B cell (primary cell): ENCODE measurements at regions not wholly inside any gene's neighbourhood (a gene's known extent, or its start where the extent isn't known, plus 50 kb on each side); places are given as distances from the start of the nearest gene placed in this dataset.

Experiments used
- ATAC-seq: fragments of 200-7000 bp; cut with Tn5 transposase; one replicate; pipeline ENCODE4 v1.10.0; 2021; ENCODE audit warnings: low read depth, mild to moderate bottlenecking, moderate number of reproducible peaks, moderate library complexity
- CTCF ChIA-PET: fragments of 350-600 bp; sonication (Branson Sonifier 250); formaldehyde crosslinking; loops from one replicate; lab custom pipeline; 2021; ENCODE audit warnings: antibody characterized with exemption, inconsistent platforms; lab: Charles Lee
- POLR2A ChIA-PET: fragments of 350-600 bp; sonication (Branson Sonifier 250); formaldehyde crosslinking; loops from one replicate; lab custom pipeline; 2021; ENCODE audit warnings: antibody characterized with exemption; lab: Charles Lee
- DNase-seq: peaks from one replicate; pipeline ENCODE4 v3.0.0; 2013
- H2AFZ ChIP-seq: 2 replicates; pipeline ENCODE4 v1.6.1; 2012; ENCODE audit warnings: mild to moderate bottlenecking, low read depth, low read length; ENCODE audit not compliant: insufficient read depth, poor library complexity, severe bottlenecking
- H3K27ac ChIP-seq, 2 donors: 1 replicate in 1 of 2; 2 replicates in 1 of 2; pipeline ENCODE4 v1.5.1; 2012 to 2013; ENCODE audit warnings: low read length in 2 of 2, mild to moderate bottlenecking in 2 of 2, moderate library complexity in 1 of 2
- H3K27me3 ChIP-seq, 4 experiments: fragments of 200-600 bp in 1 of 4; sonication (generic) in 1 of 4; replicated peaks in 1 of 4; 1 replicate in 2 of 4; 2 replicates in 2 of 4; pipeline versions ENCODE4 v1.6.1 to v1.7.0; 2013 to 2016; ENCODE audit warnings: low read length in 3 of 4, mild to moderate bottlenecking in 2 of 4, mixed read lengths in 1 of 4, moderate library complexity in 1 of 4; ENCODE audit not compliant: insufficient read depth in 4 of 4, control insufficient read depth in 3 of 4; ENCODE audit errors: control extremely low read depth in 1 of 4
- H3K36me3 ChIP-seq, 2 experiments: replicated peaks in 1 of 2; 1 replicate in 1 of 2; 2 replicates in 1 of 2; pipeline versions ENCODE4 v1.6.1 to v1.7.1; 2013; ENCODE audit warnings: low read length in 1 of 2; ENCODE audit not compliant: insufficient read depth in 2 of 2, control insufficient read depth in 1 of 2; ENCODE audit errors: control extremely low read depth in 1 of 2, extremely low read depth in 1 of 2
- H3K4me1 ChIP-seq, 2 donors: fragments of 200-600 bp in 1 of 2; sonication (generic) in 1 of 2; 1 replicate in 1 of 2; 2 replicates in 1 of 2; pipeline versions ENCODE4 v1.5.1 to v1.6.1; 2013 to 2017; ENCODE audit warnings: low read length in 2 of 2; ENCODE audit not compliant: control insufficient read depth in 2 of 2, insufficient read depth in 2 of 2
- H3K4me2 ChIP-seq: replicated peaks from 2 replicates; pipeline ENCODE3; 2012; ENCODE audit warnings: mild to moderate bottlenecking, low read depth, low read length; ENCODE audit not compliant: poor library complexity, severe bottlenecking
- H3K4me3 ChIP-seq, 5 experiments: fragments of 200-600 bp in 1 of 5; sonication (generic) in 1 of 5; 1 replicate in 3 of 5; 2 replicates in 2 of 5; pipeline versions ENCODE4 v1.5.1 to v1.7.0; 2011 to 2016; ENCODE audit warnings: low read length in 4 of 5, mild to moderate bottlenecking in 4 of 5, low read depth in 2 of 5, control low read depth in 1 of 5, moderate library complexity in 1 of 5; ENCODE audit not compliant: insufficient read depth in 1 of 5; ENCODE audit errors: control extremely low read depth in 1 of 5, extremely low read depth in 1 of 5
- H3K79me2 ChIP-seq: fragments of 200-600 bp; sonication (generic); one replicate; pipeline ENCODE4 v1.6.0; 2016; ENCODE audit warnings: low read length; ENCODE audit not compliant: control insufficient read depth, insufficient read depth
- H3K9ac ChIP-seq: fragments of 200-600 bp; sonication (generic); 2 replicates; pipeline ENCODE4 v1.6.1; 2017; ENCODE audit warnings: mild to moderate bottlenecking, low read length, moderate library complexity
- H3K9me3 ChIP-seq, 3 donors: one replicate each; pipeline versions ENCODE4 v1.6.1 to v1.7.1; 2013; ENCODE audit warnings: low read length in 2 of 3; ENCODE audit not compliant: control insufficient read depth in 2 of 3, insufficient read depth in 1 of 3; ENCODE audit errors: control extremely low read depth in 1 of 3
- H4K20me1 ChIP-seq: 2 replicates; pipeline ENCODE4 v1.6.0; 2012; ENCODE audit warnings: mild to moderate bottlenecking, low read length; ENCODE audit not compliant: insufficient read depth, control insufficient read depth, poor library complexity, severe bottlenecking
- H3K27ac Mint-ChIP-seq: one replicate; pipeline ENCODE4 v1.8.0; 2021; ENCODE audit warnings: mixed read lengths
- H3K27me3 Mint-ChIP-seq: one replicate; pipeline ENCODE4 v1.8.0; 2021; ENCODE audit warnings: mixed read lengths
- H3K4me1 Mint-ChIP-seq: one replicate; pipeline ENCODE4 v1.8.0; 2021; ENCODE audit warnings: mixed read lengths
- H3K4me3 Mint-ChIP-seq: one replicate; pipeline ENCODE4 v1.8.0; 2021; ENCODE audit warnings: mixed read lengths
- H3K9me3 Mint-ChIP-seq: one replicate; pipeline ENCODE4 v1.8.0; 2022; ENCODE audit warnings: mixed read lengths; ENCODE audit not compliant: insufficient read depth
- CTCF ChIP-seq: fragments of 200-600 bp; IDR thresholded peaks from one replicate; pipeline ENCODE4 v1.8.0; 2022; ENCODE audit warnings: antibody characterized with exemption, mild to moderate bottlenecking
- EZH2 ChIP-seq: IDR thresholded peaks from 2 replicates; pipeline ENCODE4 v1.6.1; 2012; ENCODE audit warnings: borderline replicate concordance, low read depth, mild to moderate bottlenecking, moderate library complexity, low read length; ENCODE audit not compliant: insufficient read depth, poor library complexity, severe bottlenecking
- whole genome bisulfite sequencing: methylation state at CpG from one replicate; pipeline ENCODE4 v1.1.5; 2013; ENCODE audit warnings: missing lambda C conversion rate; ENCODE audit not compliant: insufficient coverage; 5-methylcytosine and 5-hydroxymethylcytosine counted together
- intact Hi-C: fragments of 100-400 bp; cut with micrococcal nuclease; formaldehyde crosslinking; loops from one replicate; pipeline ENCODE4 v1.10.0; 2022

- no peaks in the 10 kb centered on the region for H3K27me3 ChIP-seq
- no peaks in the 10 kb centered on the region for H3K36me3 ChIP-seq
- H3K4me3 Mint-ChIP-seq = peak overlapping the region; percentile 64
- no peaks in the 10 kb centered on the region for H4K20me1 ChIP-seq
- no peak overlapping the region for H3K27ac ChIP-seq
- WGBS = 14% methylated on average over 2 of the region's 4 CpGs
- peak overlapping the region; percentile 71 for H3K27ac Mint-ChIP-seq
- no peaks in the 10 kb centered on the region for H3K79me2 ChIP-seq
- H3K9ac ChIP-seq = no peak overlapping the region
- no peaks in the 10 kb centered on the region for H3K9me3 Mint-ChIP-seq
- H2AFZ ChIP-seq = peak overlapping the region; percentile 36
- no peak for TF ChIP-seq CTCF
- TF ChIP-seq EZH2 = no peak
- no peaks in the 10 kb centered on the region for H3K27me3 Mint-ChIP-seq
- intact Hi-C loops = loop anchor here (5.0 to 10.0 kb wide), 4 partner anchors 52 to 448 kb away; partner anchors contain the start of gene MARCKS
- ChIA-PET CTCF (no interaction called here), POLR2A (no interaction called here)
- peaks cover 15 to 17% of the 10 kb centered on the region in 2 donors for H3K4me1 ChIP-seq
- peaks cover 0 to 2% (median 0%) of the 10 kb centered on the region in 3 donors for H3K9me3 ChIP-seq
- no peak overlapping the region for H3K4me3 ChIP-seq
- peak; percentile 27 for DNase-seq
- ATAC-seq = peak; percentile 64
- peaks cover 45% of the 10 kb centered on the region for H3K4me1 Mint-ChIP-seq
- peak overlapping the region; percentile 18 for H3K4me2 ChIP-seq
These were observed 101.5 kb upstream of the MARCKS start for GRCh38 chr6:113755449-113756289.

- no peak for ATAC-seq
- no peak overlapping the region for H3K4me3 ChIP-seq
- Mint-ChIP-seq H3K4me1 (peaks cover 44% of the 10 kb centered on the region), H3K27ac (peak overlapping the region; percentile 71), H3K4me3 (no peak overlapping the region), H3K27me3 (no peaks in the 10 kb centered on the region), H3K9me3 (no peaks in the 10 kb centered on the region)
- no peaks in the 10 kb centered on the region for H3K27me3 ChIP-seq
- H3K27ac ChIP-seq = no peak overlapping the region
- H3K36me3 ChIP-seq = no peaks in the 10 kb centered on the region
- no peak overlapping the region for H3K9ac ChIP-seq
- no peak overlapping the region for H2AFZ ChIP-seq
- no peak overlapping the region for H3K4me2 ChIP-seq
- H4K20me1 ChIP-seq = no peaks in the 10 kb centered on the region
- TF ChIP-seq CTCF = no peak
- no peak for TF ChIP-seq EZH2
- H3K79me2 ChIP-seq = no peaks in the 10 kb centered on the region
- peaks cover 0 to 2% (median 0%) of the 10 kb centered on the region in 3 donors for H3K9me3 ChIP-seq
- ChIA-PET POLR2A (no interaction called here), CTCF (no interaction called here)
- H3K4me1 ChIP-seq = peaks cover 14 to 17% of the 10 kb centered on the region in 2 donors
- DNase-seq = no peak
- intact Hi-C loops = loop anchor here (5.0 to 10.0 kb wide), 4 partner anchors 51 to 449 kb away; partner anchors contain the start of gene MARCKS
- WGBS = no CpG with 5 or more reads among the region's 2 CpGs
These were observed 100.9 kb upstream of the MARCKS start for GRCh38 chr6:113756290-113756665.
